OCI-LY3 (cell line): ENCODE measurements at regions not wholly inside any gene's neighbourhood (a gene's known extent, or its start where the extent isn't known, plus 50 kb on each side); places are given as distances from the start of the nearest gene placed in this dataset.

Experiments
- EZH2phosphoT487 ChIP-seq: fragments of 200-600 bp; shearing (Covaris generic); IDR thresholded peaks from 2 replicates; pipeline ENCODE4 v1.6.1; 2018; ENCODE audit warnings: antibody characterized with exemption, mixed run types, low read depth
- TF ChIP-seq, protein P1 (sequence below): fragments of 200-600, 300-600 bp; sonication (generic); IDR thresholded peaks from 2 replicates; pipeline ENCODE4 v1.5.1; 2014; ENCODE audit warnings: antibody characterized with exemption, low read length, low read depth

DNA sequence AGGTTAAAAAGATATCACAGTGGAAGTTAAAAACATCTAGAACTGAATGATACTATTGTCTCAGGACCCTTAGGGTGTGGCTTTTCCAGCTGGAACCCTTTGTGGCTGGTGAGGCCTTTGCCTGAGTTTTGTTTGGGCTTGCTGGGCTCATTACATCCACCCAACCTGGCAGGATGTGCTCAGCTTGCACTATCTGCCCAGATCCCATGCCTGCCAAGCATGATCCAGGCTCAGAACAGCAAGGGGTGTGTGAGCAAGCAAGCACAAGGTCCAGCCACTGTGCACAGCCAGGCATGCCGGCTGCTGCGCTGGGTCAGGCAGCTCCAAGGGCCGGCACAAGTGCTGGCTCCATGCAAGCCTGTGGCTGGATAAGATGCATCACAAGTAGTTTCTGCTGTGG, 512.7 kb upstream of the CDIN1 start:
- TF ChIP-seq, protein P1, sequence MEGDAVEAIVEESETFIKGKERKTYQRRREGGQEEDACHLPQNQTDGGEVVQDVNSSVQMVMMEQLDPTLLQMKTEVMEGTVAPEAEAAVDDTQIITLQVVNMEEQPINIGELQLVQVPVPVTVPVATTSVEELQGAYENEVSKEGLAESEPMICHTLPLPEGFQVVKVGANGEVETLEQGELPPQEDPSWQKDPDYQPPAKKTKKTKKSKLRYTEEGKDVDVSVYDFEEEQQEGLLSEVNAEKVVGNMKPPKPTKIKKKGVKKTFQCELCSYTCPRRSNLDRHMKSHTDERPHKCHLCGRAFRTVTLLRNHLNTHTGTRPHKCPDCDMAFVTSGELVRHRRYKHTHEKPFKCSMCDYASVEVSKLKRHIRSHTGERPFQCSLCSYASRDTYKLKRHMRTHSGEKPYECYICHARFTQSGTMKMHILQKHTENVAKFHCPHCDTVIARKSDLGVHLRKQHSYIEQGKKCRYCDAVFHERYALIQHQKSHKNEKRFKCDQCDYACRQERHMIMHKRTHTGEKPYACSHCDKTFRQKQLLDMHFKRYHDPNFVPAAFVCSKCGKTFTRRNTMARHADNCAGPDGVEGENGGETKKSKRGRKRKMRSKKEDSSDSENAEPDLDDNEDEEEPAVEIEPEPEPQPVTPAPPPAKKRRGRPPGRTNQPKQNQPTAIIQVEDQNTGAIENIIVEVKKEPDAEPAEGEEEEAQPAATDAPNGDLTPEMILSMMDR, result no peak
- no peak for TF ChIP-seq EZH2phosphoT487
